Right lobe of liver (tissue), 6 donors: ENCODE measurements at regions not wholly inside any gene's neighbourhood (a gene's known extent, or its start where the extent isn't known, plus 50 kb on each side); places are given as distances from the start of the nearest gene placed in this dataset.

Experiments
- ATAC-seq, 4 donors: fragments of 200-7000 bp; cut with Tn5 transposase; one replicate each; pipeline ENCODE4 v1.9.1; 2020; ENCODE audit warnings: mild to moderate bottlenecking in 4 of 4, moderate library complexity in 4 of 4
- DNase-seq, 3 donors: peaks; one replicate each; pipeline ENCODE4 v3.0.0-alpha.2; 2020
- H3K27ac ChIP-seq, 3 donors: fragments of 200-600 bp; one replicate each; pipeline ENCODE4 v1.8.0; 2022
- H3K27me3 ChIP-seq, 2 donors: fragments of 200-600 bp; one replicate each; pipeline ENCODE4 v1.8.0; 2022
- H3K36me3 ChIP-seq, 4 donors: fragments of 200-600 bp; sonication (generic) in 1 of 4; one replicate each; pipeline versions ENCODE4 v1.5.1 to v1.8.0; 2017 to 2022; ENCODE audit warnings: control low read depth in 1 of 4
- H3K4me1 ChIP-seq, 4 donors: fragments of 200-600 bp; sonication (generic) in 1 of 4; one replicate each; pipeline versions ENCODE4 v1.5.1 to v1.8.0; 2017 to 2022; ENCODE audit warnings: control low read depth in 1 of 4
- H3K4me3 ChIP-seq, 3 donors: fragments of 200-600 bp; one replicate each; pipeline ENCODE4 v1.8.0; 2022
- H3K9me3 ChIP-seq, 4 donors: fragments of 200-600 bp; sonication (generic) in 1 of 4; one replicate each; pipeline versions ENCODE4 v1.5.1 to v1.8.0; 2017 to 2022; ENCODE audit warnings: control low read depth in 1 of 4
- POLR2A ChIP-seq: fragments of 450-650 bp; IDR thresholded peaks from one replicate; pipeline ENCODE4 v1.6.1; 2017; ENCODE audit warnings: antibody characterized with exemption, mild to moderate bottlenecking
- WGBS: methylation state at CpG from one replicate; pipeline ENCODE4 v1.1.6; 2018; ENCODE audit warnings: low coverage, low lambda C conversion rate; ENCODE audit not compliant: insufficient coverage; ENCODE audit errors: missing lambda C conversion rate; 5-methylcytosine and 5-hydroxymethylcytosine counted together
- intact Hi-C, 2 donors: fragments of 100-400 bp; cut with DNase I; formaldehyde crosslinking; loops; one replicate each; pipeline versions ENCODE4 v1.11.2 to v1.14.1; 2022
- TF ChIP-seq, protein P1 (sequence below), 4 donors: fragments of 200-600 bp in 3 of 4; fragments of 450-650 bp in 1 of 4; IDR thresholded peaks; one replicate each; pipeline versions ENCODE4 v1.5.1 to v1.8.0; 2016 to 2022; ENCODE audit warnings: antibody characterized with exemption in 4 of 4, mild to moderate bottlenecking in 2 of 4
- donor health status: DM: no; HTN: yes; CAD: no.
- donor health status: DM: no; HTN: no; CAD: no.
- donor health status: DM: no; HTN: no; CAD: no.
- donor health status: DM: no; HTN: yes; CAD: no.
- donor health status: DM: no; HTN: yes; CAD: no.

DNA sequence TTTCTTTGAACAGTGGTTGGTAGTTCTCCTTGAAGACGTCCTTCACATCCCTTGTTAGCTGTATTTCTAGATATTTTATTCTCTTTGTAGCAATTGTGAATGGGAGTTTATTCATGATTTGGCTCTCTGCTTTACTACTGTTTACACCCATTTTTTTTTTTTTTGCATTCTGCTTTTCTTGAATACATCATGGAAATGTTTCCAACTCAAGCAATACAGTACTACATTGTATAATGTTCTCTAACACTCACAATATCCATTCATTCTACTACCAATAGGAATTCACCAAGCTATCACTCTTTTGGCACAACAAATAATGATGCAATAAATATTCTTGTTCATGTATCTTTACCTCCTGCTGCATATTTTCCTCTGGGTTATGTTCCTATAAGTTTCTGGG, 801.7 kb downstream of the NTRK3 start:
- no peaks in the 10 kb centered on the region for H3K36me3 ChIP-seq
- no peaks in the 10 kb centered on the region for H3K27me3 ChIP-seq
- H3K4me1 ChIP-seq: no peaks in the 10 kb centered on the region
- H3K4me3 ChIP-seq: no peak overlapping the region
- no peaks in the 10 kb centered on the region for H3K9me3 ChIP-seq
- TF ChIP-seq POLR2A: no peak
- TF ChIP-seq, protein P1, sequence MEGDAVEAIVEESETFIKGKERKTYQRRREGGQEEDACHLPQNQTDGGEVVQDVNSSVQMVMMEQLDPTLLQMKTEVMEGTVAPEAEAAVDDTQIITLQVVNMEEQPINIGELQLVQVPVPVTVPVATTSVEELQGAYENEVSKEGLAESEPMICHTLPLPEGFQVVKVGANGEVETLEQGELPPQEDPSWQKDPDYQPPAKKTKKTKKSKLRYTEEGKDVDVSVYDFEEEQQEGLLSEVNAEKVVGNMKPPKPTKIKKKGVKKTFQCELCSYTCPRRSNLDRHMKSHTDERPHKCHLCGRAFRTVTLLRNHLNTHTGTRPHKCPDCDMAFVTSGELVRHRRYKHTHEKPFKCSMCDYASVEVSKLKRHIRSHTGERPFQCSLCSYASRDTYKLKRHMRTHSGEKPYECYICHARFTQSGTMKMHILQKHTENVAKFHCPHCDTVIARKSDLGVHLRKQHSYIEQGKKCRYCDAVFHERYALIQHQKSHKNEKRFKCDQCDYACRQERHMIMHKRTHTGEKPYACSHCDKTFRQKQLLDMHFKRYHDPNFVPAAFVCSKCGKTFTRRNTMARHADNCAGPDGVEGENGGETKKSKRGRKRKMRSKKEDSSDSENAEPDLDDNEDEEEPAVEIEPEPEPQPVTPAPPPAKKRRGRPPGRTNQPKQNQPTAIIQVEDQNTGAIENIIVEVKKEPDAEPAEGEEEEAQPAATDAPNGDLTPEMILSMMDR (IDR thresholded peaks at IDR 0.05): no peak
- H3K27ac ChIP-seq: no peak overlapping the region
- intact Hi-C loops: no loop called here
- 17% methylated on average over 1 of the region's 1 CpG for WGBS
- DNase-seq: no peak
- no peak for ATAC-seq

DNA sequence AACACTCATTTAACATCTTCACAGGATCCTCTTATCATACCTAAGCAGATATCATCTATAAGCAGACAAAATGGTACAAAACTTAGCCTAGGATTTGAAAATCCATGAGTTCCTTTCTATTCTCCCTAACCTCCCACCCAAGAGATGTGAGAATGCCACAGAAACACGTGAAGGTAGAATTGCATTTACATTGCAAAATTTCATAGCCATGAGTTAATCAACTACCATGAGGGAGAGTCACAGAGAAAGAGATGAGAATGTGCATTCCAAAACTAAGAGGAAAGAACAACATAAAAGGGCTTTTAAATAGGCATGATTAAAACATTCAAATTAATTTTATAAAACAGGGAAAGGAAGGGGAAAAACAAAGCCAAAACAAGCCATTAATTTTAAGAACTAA, 806.2 kb downstream of the NTRK3 start:
- Histone ChIP-seq H3K4me3 (no peak overlapping the region), H3K36me3 (no peaks in the 10 kb centered on the region), H3K9me3 (no peaks in the 10 kb centered on the region), H3K4me1 (no peaks in the 10 kb centered on the region), H3K27me3 (no peaks in the 10 kb centered on the region), H3K27ac (no peak overlapping the region)
- ATAC-seq: no peak
- DNase-seq: no peak
- TF ChIP-seq, protein P1 (IDR thresholded peaks at IDR 0.05): no peak
- TF ChIP-seq POLR2A: no peak
- intact Hi-C loops: no loop called here
- 14% methylated on average over 1 of the region's 1 CpG for WGBS

DNA sequence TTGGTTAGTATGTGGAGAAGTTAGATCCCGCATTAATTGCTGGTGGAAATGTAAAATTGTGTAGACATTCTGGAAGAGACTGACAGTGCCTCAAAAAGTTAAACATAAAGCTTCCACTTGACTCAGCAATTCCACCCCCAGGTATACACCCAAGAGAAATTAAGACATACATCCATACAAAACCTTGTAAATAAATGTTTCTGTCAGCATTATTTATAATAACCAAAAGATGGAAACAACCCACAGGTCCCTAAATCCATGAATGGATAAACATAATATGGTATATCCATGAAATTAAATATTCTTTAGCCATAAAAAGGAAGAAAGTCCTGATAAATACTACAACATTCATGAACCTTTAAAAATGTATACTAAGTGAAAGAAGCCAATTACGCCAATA, 817.4 kb downstream of the NTRK3 start:
- no peaks in the 10 kb centered on the region for H3K36me3 ChIP-seq
- ATAC-seq (no peak), DNase-seq (no peak)
- H3K27me3 ChIP-seq: no peaks in the 10 kb centered on the region
- TF ChIP-seq, protein P1 (IDR thresholded peaks at IDR 0.05): no peak
- no peak for TF ChIP-seq POLR2A
- intact Hi-C loops: no loop called here
- no peak overlapping the region for H3K4me3 ChIP-seq
- WGBS: 55% methylated on average over 2 of the region's 2 CpGs
- no peaks in the 10 kb centered on the region for H3K9me3 ChIP-seq
- no peaks in the 10 kb centered on the region for H3K4me1 ChIP-seq
- no peak overlapping the region for H3K27ac ChIP-seq

DNA sequence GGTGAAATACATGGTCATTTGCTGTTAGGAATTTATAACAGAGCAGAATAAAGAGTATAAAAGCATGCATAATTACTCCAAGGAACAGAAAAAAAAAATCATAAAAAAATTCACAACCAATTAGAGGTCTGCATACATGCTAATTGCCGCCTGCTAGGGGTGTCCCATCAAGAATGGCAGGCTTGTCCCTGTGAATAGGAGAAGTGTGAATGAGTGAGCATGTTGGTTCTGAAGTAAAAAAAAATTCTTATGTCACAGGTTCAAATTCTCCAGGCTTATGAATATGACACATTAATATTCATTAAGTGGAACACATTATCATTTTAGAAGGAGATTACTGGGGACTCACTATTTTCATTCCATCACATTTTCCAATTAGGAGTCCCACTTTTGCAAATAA, 822.7 kb downstream of the NTRK3 start:
- intact Hi-C loops: no loop called here
- Histone ChIP-seq H3K27me3 (no peaks in the 10 kb centered on the region), H3K4me3 (no peak overlapping the region), H3K36me3 (no peaks in the 10 kb centered on the region), H3K27ac (no peak overlapping the region), H3K9me3 (no peaks in the 10 kb centered on the region), H3K4me1 (no peaks in the 10 kb centered on the region)
- 33% methylated on average over 1 of the region's 1 CpG for WGBS
- no peak for TF ChIP-seq POLR2A
- TF ChIP-seq, protein P1 (IDR thresholded peaks at IDR 0.05): no peak
- DNase-seq (no peak), ATAC-seq (no peak)

DNA sequence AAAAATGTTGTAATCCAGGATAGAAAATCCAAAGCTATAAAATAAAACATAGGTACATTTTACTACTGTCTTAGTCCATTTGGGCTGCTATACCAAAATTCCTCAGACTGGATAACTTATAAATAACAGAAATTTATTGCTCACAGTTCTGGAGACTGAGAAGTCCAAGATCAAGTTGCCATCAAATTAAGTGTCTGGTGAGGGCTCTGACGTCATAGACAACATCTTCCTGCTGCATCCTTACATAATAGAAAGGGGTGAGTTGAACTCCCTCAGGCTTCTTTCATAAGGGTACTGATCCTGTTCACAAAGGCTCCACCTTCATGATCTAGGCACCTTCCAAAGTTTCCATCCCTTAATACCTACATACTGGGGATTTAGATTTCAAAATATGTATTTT, 826.8 kb downstream of the NTRK3 start:
- no peaks in the 10 kb centered on the region for H3K27me3 ChIP-seq
- no peak overlapping the region for H3K27ac ChIP-seq
- intact Hi-C loops: no loop called here
- H3K9me3 ChIP-seq: no peaks in the 10 kb centered on the region
- DNase-seq (no peak), ATAC-seq (no peak)
- H3K4me3 ChIP-seq: no peak overlapping the region
- 0% methylated on average over 1 of the region's 1 CpG for WGBS
- H3K36me3 ChIP-seq: no peaks in the 10 kb centered on the region
- TF ChIP-seq, protein P1 (IDR thresholded peaks at IDR 0.05): no peak
- TF ChIP-seq POLR2A: no peak
- H3K4me1 ChIP-seq: no peaks in the 10 kb centered on the region
